Neural progenitor cell (in vitro differentiated cells): ENCODE measurements at regions not wholly inside any gene's neighbourhood (a gene's known extent, or its start where the extent isn't known, plus 50 kb on each side); places are given as distances from the start of the nearest gene placed in this dataset.

Source experiments
- DNase-seq: peaks from one replicate; pipeline ENCODE4 v3.0.0-alpha.2; 2016; ENCODE audit warnings: low spot score
- H2AFZ ChIP-seq: fragments of 200-600 bp; sonication (generic); replicated peaks from 2 replicates; pipeline ENCODE4 v1.6.1; 2016; ENCODE audit warnings: antibody characterized with exemption
- H3F3A ChIP-seq: fragments of 200-600 bp; sonication (generic); 2 replicates; pipeline ENCODE4 v1.6.1; 2016; ENCODE audit warnings: antibody characterized with exemption, low read depth
- H3K27ac ChIP-seq: fragments of 200-600 bp; sonication (generic); 2 replicates; pipeline ENCODE4 v1.5.1; 2016; ENCODE audit warnings: mild to moderate bottlenecking
- H3K27me3 ChIP-seq: fragments of 200-600 bp; sonication (generic); 2 replicates; pipeline ENCODE4 v1.6.1; 2016; ENCODE audit warnings: mild to moderate bottlenecking, moderate library complexity
- H3K36me3 ChIP-seq: fragments of 200-600 bp; sonication (generic); 2 replicates; pipeline ENCODE4 v1.5.1; 2016
- H3K4me1 ChIP-seq: fragments of 200-600 bp; sonication (generic); 2 replicates; pipeline ENCODE4 v1.6.1; 2016; ENCODE audit warnings: mixed run types
- H3K4me2 ChIP-seq: fragments of 200-600 bp; sonication (generic); 2 replicates; pipeline ENCODE4 v1.6.1; 2016
- H3K4me3 ChIP-seq: fragments of 200-600 bp; sonication (generic); 2 replicates; pipeline ENCODE4 v1.5.1; 2016
- H3K79me2 ChIP-seq: fragments of 200-600 bp; sonication (generic); 2 replicates; pipeline ENCODE4 v1.6.1; 2016; ENCODE audit warnings: low read depth
- H3K9ac ChIP-seq: fragments of 200-600 bp; sonication (generic); 2 replicates; pipeline ENCODE4 v1.6.1; 2016
- H3K9me3 ChIP-seq: fragments of 200-600 bp; sonication (generic); 2 replicates; pipeline ENCODE4 v1.5.1; 2016; ENCODE audit warnings: low read depth
- H4K20me1 ChIP-seq: fragments of 200-600 bp; sonication (generic); 2 replicates; pipeline ENCODE4 v1.6.1; 2016; ENCODE audit warnings: low read depth
- H3K27ac Mint-ChIP-seq: 3 replicates; pipeline ENCODE4 v1.8.0; 2021; ENCODE audit warnings: mixed read lengths
- H3K27me3 Mint-ChIP-seq: 2 replicates; pipeline ENCODE4 v1.8.0; 2022; ENCODE audit warnings: low read depth, mild to moderate bottlenecking, inconsistent platforms, moderate library complexity, mixed read lengths; ENCODE audit not compliant: insufficient read depth
- H3K36me3 Mint-ChIP-seq: 3 replicates; pipeline ENCODE4 v1.8.0; 2021; ENCODE audit warnings: mixed read lengths
- H3K4me1 Mint-ChIP-seq: 3 replicates; pipeline ENCODE4 v1.8.0; 2021; ENCODE audit warnings: mixed read lengths
- H3K4me3 Mint-ChIP-seq: 3 replicates; pipeline ENCODE4 v1.8.0; 2021; ENCODE audit warnings: mild to moderate bottlenecking, moderate library complexity, mixed read lengths
- H3K9me3 Mint-ChIP-seq: 3 replicates; pipeline ENCODE4 v1.8.0; 2020; ENCODE audit warnings: mixed read lengths
- EZH2 ChIP-seq: fragments of 200-600 bp; sonication (generic); IDR thresholded peaks from 2 replicates; pipeline ENCODE4 v1.6.1; 2017; ENCODE audit warnings: antibody characterized with exemption, mild to moderate bottlenecking, moderate library complexity
- EZH2phosphoT487 ChIP-seq: fragments of 200-600 bp; sonication (generic); IDR thresholded peaks from 2 replicates; pipeline ENCODE4 v1.6.1; 2017; ENCODE audit warnings: antibody characterized with exemption
- TF ChIP-seq, protein P1 (sequence below): fragments of 200-600 bp; sonication (generic); IDR thresholded peaks from 2 replicates; pipeline ENCODE4 v1.5.1; 2017; ENCODE audit warnings: antibody characterized with exemption, mild to moderate bottlenecking

DNA sequence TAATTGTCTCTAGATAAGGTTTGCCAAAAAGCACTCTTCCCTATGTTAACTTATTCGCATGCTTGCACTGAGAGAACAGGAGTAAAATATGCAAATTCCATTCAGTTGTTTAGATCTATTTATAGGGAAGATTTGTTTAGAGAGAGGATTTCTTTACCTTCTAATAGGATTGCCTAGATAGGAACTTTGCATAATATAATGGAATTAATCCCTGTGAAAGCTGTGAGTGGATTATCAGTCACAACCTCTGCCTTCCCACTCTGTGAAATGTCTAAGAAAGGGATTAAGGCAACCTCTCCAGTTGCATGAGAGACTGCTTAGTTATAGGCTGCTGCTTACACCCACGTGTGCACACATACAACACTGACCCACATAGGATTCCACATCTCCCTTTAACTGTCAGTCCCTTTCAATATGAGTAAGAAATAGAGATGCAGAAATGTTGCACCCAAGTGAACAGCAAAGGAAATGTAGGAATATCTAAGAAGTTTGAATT lies 83.2 kb downstream of the ALG10B start:
- Histone ChIP-seq H3K9ac (no peak overlapping the region), H3K9me3 (peaks cover 15% of the 10 kb centered on the region), H3K79me2 (no peaks in the 10 kb centered on the region), H3F3A (no peaks in the 10 kb centered on the region), H3K4me1 (peaks cover 11% of the 10 kb centered on the region), H2AFZ (no peak overlapping the region), H3K27ac (no peak overlapping the region), H3K4me2 (peak overlapping the region; percentile 47), H3K36me3 (peaks cover 5% of the 10 kb centered on the region), H3K27me3 (no peaks in the 10 kb centered on the region), H4K20me1 (no peaks in the 10 kb centered on the region), H3K4me3 (no peak overlapping the region)
- TF ChIP-seq, protein P1, sequence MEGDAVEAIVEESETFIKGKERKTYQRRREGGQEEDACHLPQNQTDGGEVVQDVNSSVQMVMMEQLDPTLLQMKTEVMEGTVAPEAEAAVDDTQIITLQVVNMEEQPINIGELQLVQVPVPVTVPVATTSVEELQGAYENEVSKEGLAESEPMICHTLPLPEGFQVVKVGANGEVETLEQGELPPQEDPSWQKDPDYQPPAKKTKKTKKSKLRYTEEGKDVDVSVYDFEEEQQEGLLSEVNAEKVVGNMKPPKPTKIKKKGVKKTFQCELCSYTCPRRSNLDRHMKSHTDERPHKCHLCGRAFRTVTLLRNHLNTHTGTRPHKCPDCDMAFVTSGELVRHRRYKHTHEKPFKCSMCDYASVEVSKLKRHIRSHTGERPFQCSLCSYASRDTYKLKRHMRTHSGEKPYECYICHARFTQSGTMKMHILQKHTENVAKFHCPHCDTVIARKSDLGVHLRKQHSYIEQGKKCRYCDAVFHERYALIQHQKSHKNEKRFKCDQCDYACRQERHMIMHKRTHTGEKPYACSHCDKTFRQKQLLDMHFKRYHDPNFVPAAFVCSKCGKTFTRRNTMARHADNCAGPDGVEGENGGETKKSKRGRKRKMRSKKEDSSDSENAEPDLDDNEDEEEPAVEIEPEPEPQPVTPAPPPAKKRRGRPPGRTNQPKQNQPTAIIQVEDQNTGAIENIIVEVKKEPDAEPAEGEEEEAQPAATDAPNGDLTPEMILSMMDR: no peak
- peak; percentile 38 for TF ChIP-seq EZH2phosphoT487
- Mint-ChIP-seq H3K27ac (no peak overlapping the region), H3K27me3 (no peaks in the 10 kb centered on the region), H3K9me3 (peaks cover 3% of the 10 kb centered on the region), H3K36me3 (no peaks in the 10 kb centered on the region), H3K4me3 (no peak overlapping the region), H3K4me1 (no peaks in the 10 kb centered on the region)
- peak; percentile 38 for DNase-seq

GRCh38 chr12:38402811-38403210 lies 86.2 kb downstream of the ALG10B start:
- no peaks in the 10 kb centered on the region for H3K4me1 Mint-ChIP-seq
- no peaks in the 10 kb centered on the region for H3F3A ChIP-seq
- H3K9me3 ChIP-seq: peaks cover 6% of the 10 kb centered on the region
- no peak overlapping the region for H3K4me2 ChIP-seq
- no peaks in the 10 kb centered on the region for H3K79me2 ChIP-seq
- H3K27ac Mint-ChIP-seq: no peak overlapping the region
- no peaks in the 10 kb centered on the region for H3K36me3 Mint-ChIP-seq
- H4K20me1 ChIP-seq: no peaks in the 10 kb centered on the region
- peaks cover 11% of the 10 kb centered on the region for H3K4me1 ChIP-seq
- no peak overlapping the region for H3K4me3 Mint-ChIP-seq
- no peak overlapping the region for H3K27ac ChIP-seq
- H3K27me3 ChIP-seq: no peaks in the 10 kb centered on the region
- peaks cover 2% of the 10 kb centered on the region for H3K9me3 Mint-ChIP-seq
- no peak overlapping the region for H2AFZ ChIP-seq
- H3K36me3 ChIP-seq: peaks cover 3% of the 10 kb centered on the region
- DNase-seq: no peak
- TF ChIP-seq, protein P1: no peak
- TF ChIP-seq EZH2phosphoT487: no peak
- no peak for TF ChIP-seq EZH2
- H3K27me3 Mint-ChIP-seq: no peaks in the 10 kb centered on the region
- H3K9ac ChIP-seq: no peak overlapping the region
- H3K4me3 ChIP-seq: no peak overlapping the region

GRCh38 chr12:38409511-38409910 lies 92.9 kb downstream of the ALG10B start:
- no peak overlapping the region for H3K27ac ChIP-seq
- no peaks in the 10 kb centered on the region for H3K27me3 ChIP-seq
- Mint-ChIP-seq H3K9me3 (peaks cover 2% of the 10 kb centered on the region), H3K27ac (no peak overlapping the region), H3K4me3 (no peak overlapping the region), H3K27me3 (no peaks in the 10 kb centered on the region), H3K4me1 (peaks cover 5% of the 10 kb centered on the region), H3K36me3 (no peaks in the 10 kb centered on the region)
- no peaks in the 10 kb centered on the region for H3K4me1 ChIP-seq
- no peaks in the 10 kb centered on the region for H3K36me3 ChIP-seq
- DNase-seq: no peak
- H2AFZ ChIP-seq: no peak overlapping the region
- no peak for TF ChIP-seq EZH2phosphoT487
- no peak for TF ChIP-seq EZH2
- TF ChIP-seq, protein P1: no peak
- H3F3A ChIP-seq: no peaks in the 10 kb centered on the region
- no peak overlapping the region for H3K9ac ChIP-seq
- H3K4me3 ChIP-seq: no peak overlapping the region
- H3K4me2 ChIP-seq: no peak overlapping the region
- no peaks in the 10 kb centered on the region for H3K9me3 ChIP-seq
- H4K20me1 ChIP-seq: no peaks in the 10 kb centered on the region
- H3K79me2 ChIP-seq: no peaks in the 10 kb centered on the region
